HepG2 (cell line): ENCODE measurements at regions not wholly inside any gene's neighbourhood (a gene's known extent, or its start where the extent isn't known, plus 50 kb on each side); places are given as distances from the start of the nearest gene placed in this dataset.
"Not testable (repeated sequence)": the region's sequence is repeated elsewhere in the genome, so short reads cannot be mapped to it uniquely, and the experiment has no call there.

Source experiments
- FOXA1 ChIP-seq, 2 experiments: fragments of 450-650 bp in 1 of 2; sonication (generic) in 1 of 2; formaldehyde crosslinking in 1 of 2; IDR thresholded peaks; 2 replicates each; pipeline versions ENCODE4 v1.4.0 to v1.6.1; 2016 to 2020; ENCODE audit warnings: missing genetic modification reagents in 1 of 2
- JUND ChIP-seq: sonication (generic); formaldehyde crosslinking; IDR thresholded peaks from 2 replicates; pipeline ENCODE4 v1.8.0; 2022; ENCODE audit warnings: mild to moderate bottlenecking, missing genetic modification reagents
- MED1 ChIP-seq: sonication (generic); formaldehyde crosslinking; IDR thresholded peaks from 2 replicates; pipeline ENCODE4 v1.4.0; 2020; ENCODE audit warnings: missing genetic modification reagents
- RFX5 ChIP-seq: IDR thresholded peaks from 2 replicates; pipeline ENCODE4 v1.6.1; 2011; ENCODE audit warnings: low read depth, low read length, improper control_type of control experiment
- ZBTB38 ChIP-seq: sonication (generic); formaldehyde crosslinking; IDR thresholded peaks from 2 replicates; pipeline ENCODE4 v1.5.1; 2020; ENCODE audit warnings: mild to moderate bottlenecking, missing genetic modification reagents
- ZNF20 ChIP-seq: sonication (generic); formaldehyde crosslinking; IDR thresholded peaks from 2 replicates; pipeline ENCODE4 v1.4.0; 2020; ENCODE audit warnings: mild to moderate bottlenecking, moderate library complexity, missing genetic modification reagents
- ZNF607 ChIP-seq: sonication (generic); formaldehyde crosslinking; IDR thresholded peaks from 2 replicates; pipeline ENCODE4 v1.5.1; 2020; ENCODE audit warnings: missing genetic modification reagents, mild to moderate bottlenecking, borderline replicate concordance
- TF ChIP-seq, protein P1 (sequence below): sonication (generic); formaldehyde crosslinking; IDR thresholded peaks from 2 replicates; pipeline ENCODE4 v1.5.0; 2020; ENCODE audit warnings: mild to moderate bottlenecking, missing genetic modification reagents, moderate library complexity
- TF ChIP-seq, protein P2 (sequence below): IDR thresholded peaks from 2 replicates; pipeline ENCODE4 v1.6.1; 2016; ENCODE audit warnings: missing compliant biosample characterization, missing genetic modification reagents, borderline replicate concordance
- TF ChIP-seq, protein P3 (sequence below): sonication (generic); formaldehyde crosslinking; IDR thresholded peaks from 2 replicates; pipeline ENCODE4 v1.5.1; 2020; ENCODE audit warnings: missing genetic modification reagents, mild to moderate bottlenecking, borderline replicate concordance

DNA sequence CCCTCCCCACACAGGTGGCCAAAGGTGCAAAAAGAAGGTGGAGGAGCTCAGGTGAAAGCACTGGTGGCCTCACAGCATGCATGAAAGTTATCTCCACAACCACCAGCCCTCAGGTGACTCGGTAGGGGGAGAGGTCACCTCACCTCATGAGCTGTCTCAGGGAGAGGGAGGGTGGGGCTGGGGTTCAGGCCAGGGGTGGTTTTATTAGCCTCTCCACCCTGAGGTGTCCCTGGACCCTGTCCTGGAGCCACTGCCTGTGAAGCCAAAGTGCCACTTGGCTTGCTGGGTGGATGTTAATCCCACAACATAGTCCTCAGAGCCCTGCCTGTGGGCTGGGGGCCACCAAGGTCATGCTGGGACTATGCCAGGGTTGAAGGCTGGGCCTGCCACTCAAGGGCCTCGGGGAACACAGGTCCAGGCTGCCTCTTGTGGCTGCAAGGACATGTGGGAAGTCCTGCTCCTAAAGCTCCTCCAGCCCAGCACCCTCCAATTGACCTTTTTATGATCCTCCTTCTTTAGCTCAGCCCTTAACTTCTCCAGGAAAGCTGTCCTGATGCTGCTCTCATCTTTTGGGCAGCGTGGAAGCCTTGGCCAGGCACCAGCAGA is 83.8 kb downstream of the MALL start:
- TF ChIP-seq ZNF20 (CRISPR knock-in tag); ZNF607 (CRISPR knock-in tag); JUND (CRISPR knock-in tag); RFX5; ZBTB38 (CRISPR knock-in tag); MED1 (CRISPR knock-in tag); FOXA1 (IDR thresholded peaks at IDR 0.05); FOXA1 (CRISPR knock-in tag; IDR thresholded peaks at IDR 0.05): not testable (repeated sequence)
- TF ChIP-seq, protein P1, sequence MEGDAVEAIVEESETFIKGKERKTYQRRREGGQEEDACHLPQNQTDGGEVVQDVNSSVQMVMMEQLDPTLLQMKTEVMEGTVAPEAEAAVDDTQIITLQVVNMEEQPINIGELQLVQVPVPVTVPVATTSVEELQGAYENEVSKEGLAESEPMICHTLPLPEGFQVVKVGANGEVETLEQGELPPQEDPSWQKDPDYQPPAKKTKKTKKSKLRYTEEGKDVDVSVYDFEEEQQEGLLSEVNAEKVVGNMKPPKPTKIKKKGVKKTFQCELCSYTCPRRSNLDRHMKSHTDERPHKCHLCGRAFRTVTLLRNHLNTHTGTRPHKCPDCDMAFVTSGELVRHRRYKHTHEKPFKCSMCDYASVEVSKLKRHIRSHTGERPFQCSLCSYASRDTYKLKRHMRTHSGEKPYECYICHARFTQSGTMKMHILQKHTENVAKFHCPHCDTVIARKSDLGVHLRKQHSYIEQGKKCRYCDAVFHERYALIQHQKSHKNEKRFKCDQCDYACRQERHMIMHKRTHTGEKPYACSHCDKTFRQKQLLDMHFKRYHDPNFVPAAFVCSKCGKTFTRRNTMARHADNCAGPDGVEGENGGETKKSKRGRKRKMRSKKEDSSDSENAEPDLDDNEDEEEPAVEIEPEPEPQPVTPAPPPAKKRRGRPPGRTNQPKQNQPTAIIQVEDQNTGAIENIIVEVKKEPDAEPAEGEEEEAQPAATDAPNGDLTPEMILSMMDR (CRISPR knock-in tag), result not testable (repeated sequence)
- TF ChIP-seq, protein P2, sequence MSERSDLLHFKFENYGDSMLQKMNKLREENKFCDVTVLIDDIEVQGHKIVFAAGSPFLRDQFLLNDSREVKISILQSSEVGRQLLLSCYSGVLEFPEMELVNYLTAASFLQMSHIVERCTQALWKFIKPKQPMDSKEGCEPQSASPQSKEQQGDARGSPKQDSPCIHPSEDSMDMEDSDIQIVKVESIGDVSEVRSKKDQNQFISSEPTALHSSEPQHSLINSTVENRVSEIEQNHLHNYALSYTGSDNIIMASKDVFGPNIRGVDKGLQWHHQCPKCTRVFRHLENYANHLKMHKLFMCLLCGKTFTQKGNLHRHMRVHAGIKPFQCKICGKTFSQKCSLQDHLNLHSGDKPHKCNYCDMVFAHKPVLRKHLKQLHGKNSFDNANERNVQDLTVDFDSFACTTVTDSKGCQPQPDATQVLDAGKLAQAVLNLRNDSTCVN (CRISPR knock-in tag), result not testable (repeated sequence)
- TF ChIP-seq, protein P3, sequence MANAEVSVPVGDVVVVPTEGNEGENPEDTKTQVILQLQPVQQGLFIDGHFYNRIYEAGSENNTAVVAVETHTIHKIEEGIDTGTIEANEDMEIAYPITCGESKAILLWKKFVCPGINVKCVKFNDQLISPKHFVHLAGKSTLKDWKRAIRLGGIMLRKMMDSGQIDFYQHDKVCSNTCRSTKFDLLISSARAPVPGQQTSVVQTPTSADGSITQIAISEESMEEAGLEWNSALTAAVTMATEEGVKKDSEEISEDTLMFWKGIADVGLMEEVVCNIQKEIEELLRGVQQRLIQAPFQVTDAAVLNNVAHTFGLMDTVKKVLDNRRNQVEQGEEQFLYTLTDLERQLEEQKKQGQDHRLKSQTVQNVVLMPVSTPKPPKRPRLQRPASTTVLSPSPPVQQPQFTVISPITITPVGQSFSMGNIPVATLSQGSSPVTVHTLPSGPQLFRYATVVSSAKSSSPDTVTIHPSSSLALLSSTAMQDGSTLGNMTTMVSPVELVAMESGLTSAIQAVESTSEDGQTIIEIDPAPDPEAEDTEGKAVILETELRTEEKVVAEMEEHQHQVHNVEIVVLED, result not testable (repeated sequence)
